RCC 7860 (cell line): ENCODE measurements at regions not wholly inside any gene's neighbourhood (a gene's known extent, or its start where the extent isn't known, plus 50 kb on each side); places are given as distances from the start of the nearest gene placed in this dataset.

Experiments used
- DNase-seq: peaks from one replicate; pipeline ENCODE4 v3.0.0-alpha.2; 2015; ENCODE audit warnings: low spot score
- FAIRE-seq: peaks from 2 replicates; lab custom pipeline; 2012; peaks lifted over from hg19 to GRCh38; lab: Jason Lieb, UNC

- DNase-seq (no peak), FAIRE-seq (no peak)
Measured at GRCh38 chr18:56323673-56324072, 314.7 kb downstream of the TXNL1 start.

DNA sequence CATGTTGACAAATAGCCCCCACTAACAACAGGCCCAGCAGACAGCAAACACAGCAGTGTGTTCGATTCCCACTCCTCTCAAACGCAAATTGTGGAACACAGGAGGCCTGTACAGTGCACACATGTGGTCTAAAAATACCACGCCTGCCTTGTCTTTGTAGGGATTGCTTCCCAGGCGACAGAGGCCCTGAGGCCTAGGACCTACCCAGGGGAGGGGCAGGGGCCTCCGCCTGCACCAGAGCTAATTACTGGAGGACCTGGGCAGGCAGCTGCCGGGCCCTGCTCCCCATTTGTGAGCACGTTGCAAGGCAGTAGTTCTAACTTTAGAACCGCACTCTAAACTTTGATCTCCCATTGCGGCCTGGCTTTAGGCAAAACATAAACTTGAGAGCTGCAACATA lies 316.0 kb downstream of the TXNL1 start:
- FAIRE-seq: no peak

GRCh38 chr18:56321470-56321869 lies 316.9 kb downstream of the TXNL1 start:
- DNase-seq (no peak), FAIRE-seq (no peak)

More for the DNA sequence above, 316.0 kb downstream of the TXNL1 start:
- DNase-seq: no peak

DNA sequence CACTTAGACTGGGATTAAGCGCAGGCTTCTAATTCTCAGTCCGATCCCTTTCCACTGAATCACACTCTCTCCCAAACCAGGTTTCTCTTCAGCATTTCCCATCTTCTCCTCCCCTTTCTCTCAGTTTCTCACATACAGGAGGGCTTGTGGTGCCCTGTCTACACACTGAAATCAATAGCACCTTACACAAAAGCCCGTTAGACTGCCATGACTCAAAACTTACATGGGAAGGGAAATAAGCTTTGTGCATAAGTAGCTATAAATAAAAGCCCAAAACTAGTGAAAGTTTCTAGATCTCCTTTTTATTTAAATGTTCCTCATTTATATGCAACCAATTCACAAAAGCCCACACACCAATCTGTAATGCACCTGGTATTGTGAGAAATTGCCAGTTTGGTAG lies 318.4 kb downstream of the TXNL1 start:
- DNase-seq: no peak
- FAIRE-seq: no peak

- FAIRE-seq (no peak), DNase-seq (no peak)
Measured at GRCh38 chr18:56316727-56317126, 321.7 kb downstream of the TXNL1 start.

DNA sequence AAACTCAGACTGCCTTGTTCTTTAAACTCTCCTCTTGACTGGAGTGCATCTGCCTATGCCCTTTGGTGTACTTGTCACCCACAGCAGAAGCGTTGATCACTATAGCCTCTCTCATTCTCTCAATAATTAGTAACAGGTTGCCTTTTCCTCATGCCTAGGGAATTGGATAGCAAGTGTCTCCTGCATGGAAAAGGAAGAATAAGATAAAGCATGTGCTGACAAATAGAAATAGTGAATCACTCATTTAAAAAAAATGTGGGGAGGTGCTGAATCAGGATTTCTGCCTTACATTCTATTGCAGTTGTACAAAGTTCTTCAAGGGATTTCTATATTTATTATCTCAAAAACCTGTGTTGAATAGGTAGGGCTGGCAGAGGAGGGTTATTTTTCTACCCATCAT lies 323.0 kb downstream of the TXNL1 start:
- DNase-seq (no peak), FAIRE-seq (no peak)

GRCh38 chr18:56314396-56314795 lies 324.0 kb downstream of the TXNL1 start:
- FAIRE-seq: no peak
- DNase-seq: no peak

- no peak for FAIRE-seq
- no peak for DNase-seq
Measured at GRCh38 chr18:56312551-56313335, 325.6 kb downstream of the TXNL1 start.

DNA sequence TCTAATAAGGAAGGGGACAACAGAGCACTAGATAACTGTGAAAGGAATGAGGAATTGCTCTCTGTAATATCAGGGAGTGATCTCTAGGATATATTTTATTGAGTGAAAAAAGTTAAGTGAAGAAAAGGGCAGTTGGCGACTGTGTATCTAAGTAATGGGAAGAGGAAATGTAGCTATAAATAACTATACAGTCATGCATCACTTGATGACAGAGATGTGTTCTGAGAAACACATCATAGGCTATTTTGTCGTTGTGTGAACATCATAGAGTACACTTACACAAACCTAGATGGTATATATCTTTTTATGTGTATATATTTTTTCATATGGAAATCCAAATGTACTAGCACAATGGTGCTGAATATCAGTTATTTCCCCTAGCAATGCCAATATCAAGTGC lies 329.3 kb downstream of the TXNL1 start:
- DNase-seq: no peak
- FAIRE-seq: no peak

DNA sequence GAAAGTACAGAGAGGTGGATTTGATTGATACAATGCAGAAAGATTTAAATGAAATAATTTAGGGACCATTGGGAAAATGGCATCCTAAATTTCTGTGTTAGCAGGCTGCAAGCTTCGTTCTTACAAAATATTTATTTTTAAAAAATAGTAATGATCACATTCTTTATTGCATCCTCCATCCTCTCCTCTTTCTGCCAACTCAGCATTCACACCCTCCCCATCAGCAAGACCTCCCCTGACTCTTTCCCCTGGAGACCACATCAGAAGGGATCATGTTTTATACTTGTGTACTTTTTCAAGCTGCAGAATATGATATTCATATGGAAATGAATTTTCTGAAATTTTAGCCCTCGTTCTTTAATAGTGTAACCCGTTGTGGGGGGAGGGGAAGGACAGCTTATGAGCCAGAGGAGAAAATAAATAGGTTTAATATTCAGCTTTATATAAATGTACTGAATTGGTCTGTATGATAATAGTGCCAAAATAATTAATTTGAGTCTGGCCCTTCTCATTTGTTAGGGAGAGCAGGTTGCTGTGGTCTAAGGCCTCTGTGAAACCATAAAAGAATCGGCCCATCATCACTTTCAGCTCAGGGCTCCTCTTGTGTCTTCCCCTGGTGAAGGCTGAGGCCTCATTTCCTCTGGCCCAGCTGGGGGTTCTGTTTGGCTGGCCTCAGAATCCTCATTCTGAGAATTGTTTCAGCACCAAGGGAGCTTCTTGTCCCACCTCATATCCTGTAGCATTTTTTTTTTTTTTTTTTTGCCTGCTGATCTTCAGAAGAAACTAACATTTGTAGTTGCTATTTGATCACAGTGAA lies 330.8 kb downstream of the TXNL1 start:
- no peak for FAIRE-seq
- DNase-seq: no peak

GRCh38 chr18:56306797-56307196 lies 331.6 kb downstream of the TXNL1 start:
- DNase-seq: no peak
- no peak for FAIRE-seq

GRCh38 chr18:56305583-56305982 lies 332.8 kb downstream of the TXNL1 start:
- FAIRE-seq: no peak

DNA sequence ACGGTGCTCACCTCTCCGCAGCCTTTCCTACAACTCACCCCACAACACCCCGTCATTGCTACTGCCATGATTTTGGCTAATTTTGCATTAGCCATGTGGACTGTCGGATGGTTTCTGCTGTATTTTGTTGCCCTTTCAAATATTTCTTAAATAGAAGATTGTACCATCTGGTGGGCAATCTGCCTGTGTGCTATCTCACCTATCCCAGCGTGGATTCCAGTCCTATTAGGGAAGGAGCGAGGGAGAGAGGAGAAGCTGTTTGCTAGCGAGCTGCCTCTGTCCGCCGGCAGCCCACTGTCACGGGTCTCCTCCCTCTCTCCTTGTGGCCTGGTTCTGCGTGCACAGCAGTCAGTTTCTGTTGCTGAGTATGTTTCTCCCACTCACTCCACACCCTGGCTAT lies 336.2 kb downstream of the TXNL1 start:
- FAIRE-seq (no peak), DNase-seq (no peak)

More at GRCh38 chr18:56305583-56305982, 332.8 kb downstream of the TXNL1 start:
- no peak for DNase-seq

GRCh38 chr18:56299740-56300139 lies 338.7 kb downstream of the TXNL1 start:
- no peak for DNase-seq
- no peak for FAIRE-seq

- FAIRE-seq (no peak), DNase-seq (peak; percentile 16)
Measured at GRCh38 chr18:56298935-56299334, 339.5 kb downstream of the TXNL1 start.

DNA sequence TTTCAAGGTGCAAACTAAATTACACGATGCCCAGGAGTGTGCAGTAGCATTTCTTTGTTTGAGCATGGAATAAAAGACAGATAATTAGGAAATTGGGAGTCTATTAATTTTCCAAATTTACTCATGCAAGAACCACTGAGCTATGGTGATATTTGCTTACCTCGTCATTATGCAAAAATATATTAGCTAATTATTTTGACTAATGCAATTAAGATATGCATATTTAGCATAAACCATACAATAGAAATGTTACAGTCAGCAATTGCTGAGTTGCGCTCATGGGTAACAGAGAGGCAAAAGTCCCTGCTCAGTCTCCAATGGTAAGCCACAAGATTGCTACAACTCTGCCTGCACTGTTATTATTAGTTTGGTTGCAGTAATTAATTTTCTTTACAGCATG lies 342.0 kb downstream of the TXNL1 start:
- DNase-seq (no peak), FAIRE-seq (no peak)

GRCh38 chr18:56294484-56295183 lies 343.8 kb downstream of the TXNL1 start:
- FAIRE-seq (no peak), DNase-seq (no peak)

DNA sequence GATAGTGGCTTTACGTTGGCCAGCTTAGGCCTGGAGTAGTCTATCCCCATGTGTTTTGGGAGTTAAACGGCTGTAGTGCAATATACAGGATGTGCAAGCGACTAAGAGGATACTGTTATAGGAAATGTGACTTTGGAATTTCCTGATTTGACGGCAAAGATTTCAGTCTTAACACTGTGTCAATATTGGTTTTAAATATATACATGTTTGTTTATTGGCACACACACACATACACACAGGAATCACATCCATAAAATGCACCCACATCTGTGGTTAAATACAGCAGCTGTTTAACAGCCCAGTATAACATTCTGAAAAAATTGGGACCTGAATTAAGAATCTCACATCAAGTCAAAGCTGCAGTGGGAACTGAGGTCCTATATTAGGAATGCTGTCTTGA lies 347.1 kb downstream of the TXNL1 start:
- FAIRE-seq: no peak
- no peak for DNase-seq

DNA sequence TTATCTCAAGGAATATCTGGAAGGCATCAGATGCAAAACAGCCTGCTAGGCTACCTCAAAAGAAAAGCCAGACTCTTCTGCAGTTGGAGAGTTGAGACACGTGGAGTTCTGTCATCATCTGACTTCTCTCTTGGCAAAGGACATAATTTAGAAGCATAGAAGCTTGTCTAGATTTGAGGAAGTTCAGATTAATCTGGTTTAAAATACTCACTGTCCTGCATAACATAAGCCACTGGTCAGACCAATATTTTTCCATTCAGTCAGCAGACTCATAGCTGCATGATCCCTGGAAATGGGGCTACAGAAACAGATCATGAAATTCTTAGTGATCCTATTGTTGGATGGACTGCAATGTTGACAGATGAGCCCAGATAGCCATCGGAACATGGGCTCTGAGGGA lies 349.0 kb downstream of the TXNL1 start:
- no peak for DNase-seq

DNA sequence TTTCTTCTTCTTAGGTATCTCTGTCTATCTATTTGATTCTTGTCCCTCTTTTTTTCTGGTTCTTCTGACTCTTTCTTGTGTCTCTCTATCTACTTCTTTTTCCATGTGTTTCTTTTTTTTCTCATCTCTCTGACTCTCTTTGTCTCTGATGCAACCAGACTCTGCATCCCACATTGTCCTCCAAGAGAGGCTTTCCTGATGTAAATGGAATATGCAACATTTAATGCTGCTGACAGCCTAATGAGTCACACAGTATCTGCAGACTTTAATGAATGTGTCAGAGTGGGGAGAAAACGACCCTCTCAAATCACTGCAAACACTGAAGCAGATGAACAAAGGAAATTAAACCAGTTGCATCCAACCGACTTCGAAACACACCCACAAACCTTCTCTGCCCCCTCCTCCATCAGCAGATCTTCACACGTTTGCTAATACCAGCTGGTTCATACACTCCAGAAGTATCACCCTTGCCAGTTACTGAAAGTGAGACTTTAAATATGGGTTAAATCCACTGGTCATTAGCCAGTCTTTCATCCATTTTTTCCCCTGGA lies 351.5 kb downstream of the TXNL1 start:
- DNase-seq: no peak
- FAIRE-seq: no peak

More for the DNA sequence above, 349.0 kb downstream of the TXNL1 start:
- no peak for FAIRE-seq

- no peak for FAIRE-seq
- no peak for DNase-seq
Measured at GRCh38 chr18:56285387-56286065, 352.9 kb downstream of the TXNL1 start.
